Motor neuron (in vitro differentiated cells): ENCODE measurements at regions not wholly inside any gene's neighbourhood (a gene's known extent, or its start where the extent isn't known, plus 50 kb on each side); places are given as distances from the start of the nearest gene placed in this dataset.

Source experiments
- ATAC-seq, 8 experiments: fragments of 200-7000 bp; cut with Tn5 transposase; replicated peaks in 6 of 8; 2 replicates each; pipeline ENCODE4 v1.8.0; 2021; ENCODE audit warnings: mild to moderate bottlenecking in 8 of 8, moderate library complexity in 8 of 8
- H3K27ac ChIP-seq, 2 donors: fragments of 250-450 bp; sonication (Bioruptor Pico); 2 replicates each; pipeline ENCODE4 v1.9.0; 2021; ENCODE audit warnings: antibody characterized with exemption in 2 of 2, mild to moderate bottlenecking in 2 of 2, moderate library complexity in 1 of 2
- H3K4me1 ChIP-seq, 2 donors: fragments of 250-450 bp; sonication (Bioruptor Pico); replicated peaks in 1 of 2; 2 replicates each; pipeline ENCODE4 v1.6.1; 2021; ENCODE audit warnings: antibody characterized with exemption in 2 of 2, mild to moderate bottlenecking in 2 of 2, moderate library complexity in 1 of 2
- H3K4me3 ChIP-seq, 5 donors: fragments of 250-450 bp; sonication (Bioruptor Pico); 2 replicates each; pipeline ENCODE4 v1.9.0; 2021; ENCODE audit warnings: antibody characterized with exemption in 5 of 5, mild to moderate bottlenecking in 5 of 5, moderate library complexity in 4 of 5
- WGBS, 10 experiments: fragments of 450-650 bp; shearing (Covaris generic); methylation state at CpG; one replicate each; pipeline ENCODE4 v1.0.0; 2022; 5-methylcytosine and 5-hydroxymethylcytosine counted together
- in situ Hi-C, 9 experiments: fragments of 400-800 bp; cut with MboI; loops; one replicate each; pipeline ENCODE4 v1.15.0; 2021; ENCODE audit warnings: low sequenced_read_pairs in 9 of 9, low pct_unique_long_range_greater_than_20kb in 2 of 9; ENCODE audit not compliant: unreplicated experiment in 9 of 9

DNA sequence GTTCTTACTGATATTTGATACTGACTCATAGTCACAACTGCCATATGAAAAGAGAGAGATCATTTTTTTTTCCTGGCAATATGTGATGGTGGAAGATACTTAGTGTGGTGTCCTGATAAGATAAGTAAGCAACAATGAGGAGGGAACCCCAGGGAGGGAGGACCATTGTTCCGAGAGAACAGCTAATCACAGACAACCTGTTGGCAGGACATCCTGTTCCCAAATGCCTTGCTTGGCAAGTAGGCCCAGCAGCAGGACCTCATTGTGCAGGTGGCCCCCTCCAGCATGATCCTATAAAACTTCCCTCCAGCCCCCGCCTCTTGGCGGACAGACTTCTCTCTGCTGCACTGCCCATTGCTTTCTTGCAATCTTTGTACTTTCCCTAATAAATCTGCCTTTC lies 329.4 kb upstream of the CHRM3 start:
- Histone ChIP-seq H3K4me3 (no peak overlapping the region), H3K4me1 (peaks cover 4 to 13% of the 10 kb centered on the region in 2 donors), H3K27ac (no peak overlapping the region)
- ATAC-seq: no peak
- in situ Hi-C loops: no loop called here
- WGBS, 10 experiments: 73 to 100% (median 81%) methylated on average over 2 to 3 of the region's 3 CpGs; no CpG with 5 or more reads in 4 of the 10 experiments

DNA sequence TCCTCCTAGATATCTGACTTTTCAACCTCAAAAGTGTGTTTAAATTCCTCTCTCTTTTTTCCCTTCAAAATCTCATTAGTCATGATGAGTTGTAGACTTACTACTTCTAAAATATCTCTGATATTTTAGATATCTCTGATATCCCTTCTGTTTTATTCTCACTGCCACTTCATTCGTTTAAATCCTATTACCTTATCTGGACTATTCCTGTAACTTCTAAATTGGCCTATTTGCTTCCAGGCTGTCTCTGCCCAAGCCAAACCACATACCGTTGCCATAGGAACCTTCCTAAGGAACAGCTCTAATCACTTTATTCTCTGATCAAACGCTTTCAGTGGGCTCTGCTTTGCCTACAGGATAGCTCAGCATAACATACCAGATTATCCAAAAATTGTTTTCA lies 333.1 kb upstream of the CHRM3 start:
- H3K4me1 ChIP-seq: peaks cover under 1 to 7% of the 10 kb centered on the region in 2 donors
- peak in 3 of 8 experiments; percentile 33 to 60 (median 50) for ATAC-seq
- no peak overlapping the region for H3K4me3 ChIP-seq
- H3K27ac ChIP-seq: no peak overlapping the region
- 0 to 78% (median 55%) methylated on average over 2 to 3 of the region's 3 CpGs for WGBS, 10 experiments
- in situ Hi-C loops: no loop called here

DNA sequence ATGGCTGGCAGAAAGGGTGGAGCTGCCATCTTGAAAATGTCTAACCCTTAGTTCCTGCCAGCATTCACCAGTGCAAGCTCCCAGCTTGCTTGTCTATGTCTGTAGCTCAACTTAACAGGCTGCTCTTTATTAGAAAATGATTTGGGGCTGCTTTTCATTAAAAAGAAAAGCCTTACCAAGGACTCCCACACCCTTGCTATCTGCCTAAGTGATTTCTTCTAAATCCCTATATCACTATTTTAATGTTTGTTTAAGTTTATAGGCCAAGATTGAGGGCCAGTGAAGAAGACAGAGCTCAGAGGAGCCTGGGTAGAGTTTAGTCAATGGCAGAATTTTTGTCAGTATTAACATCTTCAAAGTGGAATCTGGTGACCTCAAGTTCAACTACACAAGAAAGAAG lies 336.8 kb upstream of the CHRM3 start:
- no peak for ATAC-seq
- Histone ChIP-seq H3K4me1 (peaks cover 0 to 6% of the 10 kb centered on the region in 2 donors), H3K27ac (no peak overlapping the region), H3K4me3 (no peak overlapping the region)
- in situ Hi-C loops: no loop called here

DNA sequence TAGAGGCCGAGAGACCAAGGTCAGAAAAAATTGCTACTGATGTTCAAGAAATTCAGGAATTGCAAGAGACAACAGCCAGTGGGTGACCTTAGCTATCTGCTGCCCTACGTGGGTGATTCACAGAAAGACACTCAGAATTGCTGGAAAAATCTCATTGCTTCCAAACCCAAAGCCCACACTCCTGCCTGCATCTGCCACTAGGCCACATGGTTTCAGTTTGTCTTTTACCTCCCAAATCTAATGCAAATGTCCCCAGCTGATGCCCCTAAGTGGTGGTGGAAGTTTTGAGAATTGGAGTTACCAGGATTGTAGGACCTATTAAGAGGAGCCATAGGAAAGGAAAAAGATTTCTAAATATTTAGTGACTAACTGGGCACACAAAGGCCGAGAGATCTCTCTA lies 341.5 kb upstream of the CHRM3 start:
- peaks cover 2 to 3% of the 10 kb centered on the region in 2 donors for H3K4me1 ChIP-seq
- ATAC-seq: no peak
- in situ Hi-C loops: no loop called here
- no peak overlapping the region for H3K4me3 ChIP-seq
- no peak overlapping the region for H3K27ac ChIP-seq
- 0 to 100% (median 90%) methylated on average over 1 to 3 of the region's 3 CpGs for WGBS, 10 experiments

DNA sequence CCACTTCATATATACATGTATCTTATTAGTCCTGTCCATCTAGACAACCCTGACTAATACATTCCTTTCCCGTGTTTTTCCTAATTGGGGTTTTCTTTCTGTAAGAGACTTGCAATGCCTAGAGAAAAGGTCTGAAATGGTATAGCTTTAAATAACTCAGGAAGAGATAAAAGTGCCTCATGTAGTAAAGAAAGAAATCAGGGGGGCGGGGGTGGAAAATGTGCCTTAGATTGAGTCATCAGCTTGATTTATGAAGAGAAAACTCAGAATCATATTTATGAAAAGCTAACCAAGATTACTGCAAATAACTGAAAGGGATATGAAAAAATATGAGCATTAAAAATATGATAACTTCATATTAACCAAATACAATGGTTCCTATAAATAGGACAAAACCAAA lies 345.8 kb upstream of the CHRM3 start:
- no peak for ATAC-seq
- no peak overlapping the region for H3K27ac ChIP-seq
- peaks cover 2 to 3% of the 10 kb centered on the region in 2 donors for H3K4me1 ChIP-seq
- 13 to 95% (median 75%) methylated on average over 1 to 2 of the region's 2 CpGs for WGBS, 10 experiments
- no peak overlapping the region for H3K4me3 ChIP-seq
- in situ Hi-C loops: no loop called here

DNA sequence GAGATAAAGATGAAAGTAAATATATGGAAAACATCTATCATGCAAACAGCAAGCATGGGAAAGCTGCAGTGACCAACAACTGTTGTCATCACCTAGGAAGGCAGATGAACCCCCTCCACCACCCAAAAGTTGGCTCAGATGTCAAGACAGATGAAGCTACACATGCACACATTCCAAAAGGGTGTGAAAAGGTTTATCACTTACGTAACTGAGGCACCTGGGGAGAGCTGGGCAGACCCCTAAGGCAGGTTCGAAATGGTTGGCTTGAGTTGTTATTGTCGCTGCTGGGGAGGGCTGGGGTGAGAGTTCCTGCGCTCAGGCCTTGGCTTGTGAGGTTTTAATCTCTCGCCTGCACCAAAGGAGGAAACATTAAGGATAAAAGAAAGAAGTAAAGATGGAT lies 355.1 kb upstream of the CHRM3 start:
- H3K27ac ChIP-seq: no peak overlapping the region
- no peak overlapping the region for H3K4me3 ChIP-seq
- 21 to 100% (median 87%) methylated on average over 1 to 5 of the region's 5 CpGs for WGBS, 10 experiments
- in situ Hi-C loops: no loop called here
- no peaks in the 10 kb centered on the region for H3K4me1 ChIP-seq
- ATAC-seq: no peak

DNA sequence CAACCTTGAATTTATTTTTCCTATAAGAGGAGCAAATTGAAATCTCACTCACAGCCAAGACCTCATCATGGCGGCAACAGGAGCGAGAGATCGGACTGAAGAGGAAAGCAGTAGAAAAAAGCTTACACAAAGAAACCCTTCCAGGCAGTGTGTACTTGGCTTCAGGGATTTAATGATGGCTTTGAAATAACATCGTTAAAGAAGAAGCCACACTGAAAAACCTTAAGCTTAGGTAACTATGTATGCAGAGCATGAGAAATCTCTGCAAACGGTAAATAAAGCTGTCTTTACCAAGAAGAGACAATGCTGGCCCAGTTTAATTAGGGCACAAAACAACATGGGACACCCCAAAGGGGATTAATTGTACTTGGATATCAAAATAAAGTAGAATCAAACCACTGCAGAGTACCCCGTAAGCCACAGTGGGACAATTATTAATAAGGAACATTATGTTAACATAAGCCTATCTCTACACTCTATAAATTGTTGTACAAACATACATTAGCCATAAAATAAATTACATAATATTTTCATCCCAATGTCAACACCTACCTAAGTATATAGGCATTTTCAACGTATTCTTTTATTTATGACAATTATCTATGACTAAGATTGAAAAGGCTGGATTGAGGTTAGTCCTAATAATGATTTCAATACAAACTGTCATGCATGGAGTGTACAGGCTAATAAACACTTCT lies 360.2 kb upstream of the CHRM3 start:
- H3K27ac ChIP-seq: no peak overlapping the region
- in situ Hi-C loops: no loop called here
- H3K4me1 ChIP-seq: peaks cover 0 to 16% of the 10 kb centered on the region in 2 donors
- no peak overlapping the region for H3K4me3 ChIP-seq
- peak in 2 of 8 experiments; percentile 23 to 38 for ATAC-seq
- 7 to 95% (median 84%) methylated on average over 3 to 7 of the region's 7 CpGs for WGBS, 10 experiments

DNA sequence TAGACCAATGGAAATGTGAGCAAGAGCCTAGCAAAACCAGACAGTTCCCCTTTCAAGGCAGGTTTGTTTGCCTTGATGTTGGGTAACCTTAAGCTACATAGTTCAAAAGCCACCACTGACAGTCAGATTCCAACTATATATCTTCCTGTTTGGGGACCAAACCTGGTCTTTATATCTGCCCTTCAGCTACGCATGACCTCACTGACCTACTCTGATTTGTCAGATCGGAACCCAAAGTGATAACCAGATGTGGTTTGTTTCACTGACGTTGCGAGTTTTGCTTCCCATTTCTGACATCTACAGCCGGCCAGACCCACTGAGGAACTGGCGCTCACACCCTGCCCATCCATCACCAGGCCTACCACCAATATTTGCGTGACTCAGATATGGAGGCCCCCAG lies 361.1 kb upstream of the CHRM3 start:
- peaks cover 0 to 16% of the 10 kb centered on the region in 2 donors for H3K4me1 ChIP-seq
- in situ Hi-C loops: no loop called here
- WGBS, 10 experiments: 0 to 100% (median 96%) methylated on average over 1 to 7 of the region's 7 CpGs; no CpG with 5 or more reads in 1 of the 10 experiments
- H3K27ac ChIP-seq: no peak overlapping the region
- no peak overlapping the region for H3K4me3 ChIP-seq
- ATAC-seq: no peak

DNA sequence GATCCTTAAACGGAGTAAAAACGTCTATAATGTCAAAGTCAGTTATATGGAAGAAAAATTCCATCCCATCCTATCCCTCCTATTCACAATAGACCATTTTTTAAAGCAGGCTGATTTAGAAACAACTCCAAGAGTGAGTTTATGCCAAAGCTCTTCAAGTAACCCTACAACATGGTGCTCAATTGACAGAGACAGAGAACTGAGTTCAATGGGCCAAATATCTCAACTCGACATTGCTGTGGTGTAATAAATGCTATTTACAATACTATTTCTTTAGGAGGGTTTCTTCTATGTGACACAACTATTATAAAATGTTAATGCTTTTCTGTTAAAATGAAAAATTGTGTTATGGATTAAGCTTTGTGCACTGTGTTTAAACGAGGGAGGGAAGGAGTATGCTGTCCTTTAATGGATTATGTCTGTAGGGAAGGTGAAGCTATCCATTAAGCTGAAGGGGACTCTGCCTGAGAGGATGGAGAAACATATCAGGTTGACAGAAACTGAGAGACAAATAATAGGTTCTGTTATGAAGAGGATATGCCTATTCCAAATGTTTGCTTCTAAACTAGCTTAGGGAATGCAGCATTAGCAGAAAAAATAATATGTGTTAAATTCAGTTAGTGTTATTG lies 362.5 kb upstream of the CHRM3 start:
- H3K4me1 ChIP-seq: peaks cover 0 to 16% of the 10 kb centered on the region in 2 donors
- peak in 5 of 8 experiments; percentile 48 to 94 (median 87) for ATAC-seq
- whole genome bisulfite sequencing, 10 experiments: 0 to 57% (median 23%) methylated on average over 1 to 4 of the region's 4 CpGs
- in situ Hi-C loops: no loop called here
- H3K4me3 ChIP-seq: no peak overlapping the region
- no peak overlapping the region for H3K27ac ChIP-seq

DNA sequence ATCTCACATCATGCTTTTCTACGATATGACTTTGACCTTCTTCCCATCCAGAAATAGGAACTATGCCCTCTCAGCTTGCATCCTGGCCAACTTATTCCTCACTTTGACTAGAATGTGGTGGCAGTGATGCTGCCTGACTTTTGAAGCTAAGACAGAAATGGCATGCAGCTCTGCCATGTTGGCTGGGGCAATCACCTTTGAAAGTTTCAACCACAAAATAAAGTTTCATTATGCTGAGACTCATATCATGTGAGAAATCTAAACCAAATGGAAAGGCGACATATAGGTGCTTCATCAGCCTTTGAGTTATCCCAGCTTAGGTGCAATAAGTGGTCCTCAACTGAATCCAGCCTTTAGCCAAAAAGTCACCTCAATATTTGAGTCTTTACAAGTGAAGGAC lies 370.0 kb upstream of the CHRM3 start:
- no peak for ATAC-seq
- no peaks in the 10 kb centered on the region for H3K4me1 ChIP-seq
- in situ Hi-C loops: no loop called here
- H3K4me3 ChIP-seq: no peak overlapping the region
- 0 to 100% (median 88%) methylated on average over 1 to 2 of the region's 2 CpGs for WGBS, 10 experiments
- H3K27ac ChIP-seq: no peak overlapping the region

DNA sequence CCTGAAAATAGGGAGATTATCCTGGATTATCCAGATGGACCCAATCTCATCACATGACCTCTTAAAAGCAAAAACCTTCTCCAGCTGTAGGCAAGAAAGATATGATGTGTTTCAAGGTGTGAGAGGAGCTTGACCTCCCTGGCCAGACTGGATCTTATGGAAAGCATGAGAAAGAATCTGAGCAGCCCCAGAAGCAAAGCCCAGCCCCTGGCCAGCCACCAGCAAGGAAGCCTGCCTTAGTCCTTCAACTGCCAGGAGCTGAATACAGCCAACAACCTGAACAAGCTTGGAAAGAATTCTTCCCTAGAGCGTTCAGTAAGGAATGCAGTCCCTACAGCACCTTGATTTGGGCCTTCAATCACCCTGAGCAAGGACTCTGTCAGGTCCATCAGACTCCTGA lies 375.0 kb upstream of the CHRM3 start:
- no peak overlapping the region for H3K4me3 ChIP-seq
- ATAC-seq: no peak
- no peak overlapping the region for H3K27ac ChIP-seq
- 83 to 100% (median 100%) methylated on average over 1 of the region's 1 CpG; no CpG with 5 or more reads in 7 of the 10 experiments for WGBS, 10 experiments
- no peaks in the 10 kb centered on the region for H3K4me1 ChIP-seq
- in situ Hi-C loops: no loop called here

DNA sequence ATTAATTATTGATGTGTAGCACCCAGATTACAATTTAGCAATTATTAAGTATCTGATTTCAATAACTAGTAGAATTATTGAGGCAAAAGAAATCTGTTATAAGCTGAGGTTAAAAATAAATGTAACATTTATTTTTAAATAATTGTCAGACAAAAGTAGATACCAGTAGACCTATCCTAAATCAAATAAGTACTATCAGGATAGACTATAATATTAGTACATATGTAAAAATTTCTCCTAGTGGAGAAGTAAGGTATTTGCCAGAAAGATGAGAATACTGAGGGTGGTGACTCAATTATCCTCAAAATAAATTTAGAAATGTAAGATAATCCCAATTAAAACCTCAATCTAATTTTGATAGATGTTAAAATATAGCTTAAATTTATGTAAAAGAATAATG lies 377.8 kb upstream of the CHRM3 start:
- Histone ChIP-seq H3K4me3 (no peak overlapping the region), H3K4me1 (no peaks in the 10 kb centered on the region), H3K27ac (no peak overlapping the region)
- in situ Hi-C loops: no loop called here
- no peak for ATAC-seq

DNA sequence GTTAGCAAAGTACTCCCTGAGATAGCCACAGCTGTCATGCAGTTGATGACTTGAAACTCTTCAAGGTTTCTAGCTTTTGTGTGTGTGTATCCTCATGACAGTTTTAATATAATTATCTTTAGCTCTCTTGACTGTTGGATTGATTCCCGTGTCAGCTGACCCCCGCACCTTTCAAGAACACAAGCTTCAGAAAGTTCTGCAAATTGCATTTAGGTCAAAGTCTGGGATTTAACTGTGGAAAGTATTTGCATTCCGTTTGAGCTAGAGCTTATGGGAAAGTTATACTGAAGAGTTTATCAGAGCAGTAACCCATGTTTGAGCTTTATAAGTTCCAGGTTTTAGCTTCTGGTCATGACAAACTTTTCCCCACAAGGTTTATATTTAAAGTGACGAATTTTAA lies 380.1 kb upstream of the CHRM3 start:
- 0 to 94% (median 56%) methylated on average over 1 to 4 of the region's 4 CpGs for WGBS, 10 experiments
- in situ Hi-C loops: no loop called here
- no peaks in the 10 kb centered on the region for H3K4me1 ChIP-seq
- no peak for ATAC-seq
- H3K4me3 ChIP-seq: no peak overlapping the region
- no peak overlapping the region for H3K27ac ChIP-seq

DNA sequence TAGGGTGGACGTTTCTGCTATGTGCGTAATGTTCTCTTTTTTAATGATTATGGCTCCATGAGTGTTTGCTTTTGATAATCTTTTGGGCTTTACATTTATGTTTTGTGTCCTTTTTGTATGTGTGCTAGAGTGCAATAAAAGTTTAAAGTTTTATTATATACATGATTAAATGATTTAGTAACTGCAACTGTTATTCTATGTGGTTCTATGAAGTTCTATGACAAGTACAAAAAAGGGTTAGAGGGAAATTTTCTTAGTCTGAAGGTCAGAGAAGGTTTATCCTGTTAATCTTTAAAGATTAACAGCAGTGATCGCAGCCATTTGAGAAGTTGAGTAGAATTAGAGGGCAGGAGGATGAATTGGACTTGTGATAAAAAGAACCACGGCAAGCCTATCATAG lies 386.4 kb upstream of the CHRM3 start:
- no peak for ATAC-seq
- in situ Hi-C loops: no loop called here
- H3K4me1 ChIP-seq: peaks cover 8 to 13% of the 10 kb centered on the region in 2 donors
- no peak overlapping the region for H3K27ac ChIP-seq
- H3K4me3 ChIP-seq: no peak overlapping the region
- WGBS, 10 experiments: 22 to 97% (median 81%) methylated on average over 3 to 4 of the region's 4 CpGs
